CD8-positive, alpha-beta memory T cell (primary cell): ENCODE measurements at regions not wholly inside any gene's neighbourhood (a gene's known extent, or its start where the extent isn't known, plus 50 kb on each side); places are given as distances from the start of the nearest gene placed in this dataset.

ENCODE experiments used
- CTCF ChIA-PET: fragments of 350-600 bp; sonication (Branson Sonifier 250); formaldehyde crosslinking; loops from one replicate; lab custom pipeline; 2021; ENCODE audit warnings: antibody characterized with exemption; lab: Charles Lee
- POLR2A ChIA-PET: fragments of 350-600 bp; sonication (Branson Sonifier 250); formaldehyde crosslinking; loops from one replicate; lab custom pipeline; 2021; ENCODE audit warnings: antibody characterized with exemption; lab: Charles Lee
- DNase-seq, 5 donors: peaks; one replicate each; pipeline versions ENCODE4 v3.0.0 to v3.0.0-alpha.2; 2020 to 2022; ENCODE audit warnings: mixed read lengths in 1 of 5
- H3K27ac ChIP-seq: one replicate; pipeline ENCODE4 v1.7.0; 2013; ENCODE audit warnings: low read depth, mild to moderate bottlenecking, low read length, moderate library complexity
- H3K27me3 ChIP-seq: 2 replicates; pipeline ENCODE4 v1.7.0; 2013; ENCODE audit warnings: low read length, mild to moderate bottlenecking; ENCODE audit not compliant: insufficient read depth, poor library complexity, severe bottlenecking
- H3K36me3 ChIP-seq: 2 replicates; pipeline ENCODE4 v1.7.0; 2013; ENCODE audit warnings: mild to moderate bottlenecking, low read length, moderate library complexity; ENCODE audit not compliant: insufficient read depth
- H3K4me1 ChIP-seq: 2 replicates; pipeline ENCODE4 v1.7.0; 2013; ENCODE audit warnings: mild to moderate bottlenecking, low read length, moderate library complexity; ENCODE audit not compliant: insufficient read depth
- H3K4me3 ChIP-seq: 2 replicates; pipeline ENCODE4 v1.7.0; 2013; ENCODE audit warnings: mild to moderate bottlenecking, low read length
- H3K9me3 ChIP-seq: 2 replicates; pipeline ENCODE4 v1.7.0; 2013; ENCODE audit warnings: mild to moderate bottlenecking, low read length
- H3K27ac Mint-ChIP-seq, 8 donors: one replicate each; pipeline ENCODE4 v1.8.0; 2020 to 2021; ENCODE audit warnings: mixed read lengths in 8 of 8, mild to moderate bottlenecking in 6 of 8, inconsistent platforms in 3 of 8, moderate library complexity in 3 of 8
- H3K27me3 Mint-ChIP-seq, 2 donors: one replicate each; pipeline ENCODE4 v1.8.0; 2020 to 2021; ENCODE audit warnings: mixed read lengths in 2 of 2, mild to moderate bottlenecking in 1 of 2, moderate library complexity in 1 of 2
- H3K36me3 Mint-ChIP-seq, 3 donors: one replicate each; pipeline ENCODE4 v1.8.0; 2020 to 2021; ENCODE audit warnings: mixed read lengths in 3 of 3, inconsistent platforms in 1 of 3, mild to moderate bottlenecking in 1 of 3
- H3K4me1 Mint-ChIP-seq, 3 donors: one replicate each; pipeline ENCODE4 v1.8.0; 2020 to 2021; ENCODE audit warnings: mixed read lengths in 3 of 3, inconsistent platforms in 1 of 3, mild to moderate bottlenecking in 1 of 3
- H3K4me3 Mint-ChIP-seq, 7 donors: one replicate each; pipeline ENCODE4 v1.8.0; 2020 to 2021; ENCODE audit warnings: mixed read lengths in 7 of 7, mild to moderate bottlenecking in 6 of 7, moderate library complexity in 4 of 7, inconsistent platforms in 2 of 7
- H3K9me3 Mint-ChIP-seq, 5 donors: one replicate each; pipeline ENCODE4 v1.8.0; 2020 to 2022; ENCODE audit warnings: mixed read lengths in 5 of 5, mild to moderate bottlenecking in 3 of 5, moderate library complexity in 2 of 5, inconsistent platforms in 1 of 5

DNA sequence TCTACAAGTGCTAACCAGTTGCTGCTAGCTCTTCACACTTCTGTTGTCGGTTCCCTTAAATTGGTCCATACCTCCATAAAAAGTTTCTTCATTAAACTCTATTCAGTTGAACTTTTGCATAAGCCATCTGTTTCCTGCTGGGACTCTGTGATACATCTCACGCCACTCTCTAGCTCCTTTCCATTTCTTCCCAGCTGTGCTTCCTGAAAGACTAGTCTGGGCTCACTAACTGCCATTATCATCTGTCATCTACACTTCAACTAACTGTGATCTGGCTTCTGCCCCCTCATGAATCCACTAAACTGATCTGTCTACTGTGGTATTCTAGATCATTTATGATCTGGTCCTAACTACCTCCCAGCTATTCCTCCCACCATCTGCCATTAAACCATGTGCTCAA lies 78.3 kb downstream of the ELAPOR2 start:
- Mint-ChIP-seq H3K27ac (peak overlapping the region; percentile 1 to 98 (median 72)), H3K4me1 (peaks cover 31 to 49% (median 43%) of the 10 kb centered on the region in 3 donors), H3K4me3 (no peak overlapping the region), H3K9me3 (peaks cover 10 to 22% (median 18%) of the 10 kb centered on the region in 5 donors), H3K27me3 (peaks cover 1 to 4% of the 10 kb centered on the region in 2 donors), H3K36me3 (peaks cover 0 to 24% (median 2%) of the 10 kb centered on the region in 3 donors)
- H3K36me3 ChIP-seq: no peaks in the 10 kb centered on the region
- H3K27me3 ChIP-seq: no peaks in the 10 kb centered on the region
- no peaks in the 10 kb centered on the region for H3K9me3 ChIP-seq
- DNase-seq: no peak
- H3K4me1 ChIP-seq: peaks cover 25% of the 10 kb centered on the region
- CTCF ChIA-PET: interaction anchor here (0.8 to 1.1 kb wide), 2 partner anchors 14 to 179 kb away, joined by 3 to 4 read pairs; no protein-coding TSS in a partner anchor
- H3K4me3 ChIP-seq: no peak overlapping the region
- no peak overlapping the region for H3K27ac ChIP-seq
- POLR2A ChIA-PET: interaction anchor here (0.9 kb wide), 1 partner anchor 34 kb away, joined by 3 read pairs; no protein-coding TSS in a partner anchor

GRCh38 chr7:86980223-86980622 lies 79.2 kb downstream of the ELAPOR2 start:
- CTCF ChIA-PET: interaction anchor here (0.8 to 1.1 kb wide), 2 partner anchors 15 to 180 kb away, joined by 3 to 4 read pairs; no protein-coding TSS in a partner anchor
- peak overlapping the region; percentile 12 to 98 (median 88) for H3K27ac Mint-ChIP-seq

GRCh38 chr7:86978808-86979506 lies 80.5 kb downstream of the ELAPOR2 start:
- POLR2A ChIA-PET: interaction anchor here (0.9 kb wide), 1 partner anchor 10 kb away, joined by 3 read pairs; no protein-coding TSS in a partner anchor
- Histone ChIP-seq H3K27ac (no peak overlapping the region), H3K4me3 (no peak overlapping the region), H3K27me3 (no peaks in the 10 kb centered on the region), H3K9me3 (no peaks in the 10 kb centered on the region), H3K4me1 (peaks cover 25% of the 10 kb centered on the region), H3K36me3 (no peaks in the 10 kb centered on the region)
- peak in 2 of 5 donors; percentile 74 to 83 for DNase-seq
- peak overlapping the region; percentile 67 to 98 (median 92) for H3K27ac Mint-ChIP-seq
- peaks cover 0 to 5% (median 2%) of the 10 kb centered on the region in 5 donors for H3K9me3 Mint-ChIP-seq
- peak overlapping the region in 5 of 7 donors; percentile 4 to 55 (median 33) for H3K4me3 Mint-ChIP-seq
- peaks cover 0 to 6% (median 2%) of the 10 kb centered on the region in 3 donors for H3K36me3 Mint-ChIP-seq
- peaks cover 31 to 50% (median 43%) of the 10 kb centered on the region in 3 donors for H3K4me1 Mint-ChIP-seq
- peaks cover 1 to 3% of the 10 kb centered on the region in 2 donors for H3K27me3 Mint-ChIP-seq
- CTCF ChIA-PET: interaction anchor here (1.0 kb wide), 1 partner anchor 13 kb away, joined by 3 read pairs; no protein-coding TSS in a partner anchor

More at GRCh38 chr7:86980223-86980622, 79.2 kb downstream of the ELAPOR2 start:
- Mint-ChIP-seq H3K4me1 (peaks cover 31 to 50% (median 43%) of the 10 kb centered on the region in 3 donors), H3K27me3 (peaks cover 1 to 4% of the 10 kb centered on the region in 2 donors), H3K4me3 (peak overlapping the region in 1 of 7 donors; percentile 48), H3K36me3 (peaks cover 0 to 18% (median 2%) of the 10 kb centered on the region in 3 donors), H3K9me3 (peaks cover 8 to 17% (median 13%) of the 10 kb centered on the region in 5 donors)
- Histone ChIP-seq H3K9me3 (no peaks in the 10 kb centered on the region), H3K4me3 (no peak overlapping the region), H3K27me3 (no peaks in the 10 kb centered on the region), H3K36me3 (no peaks in the 10 kb centered on the region), H3K4me1 (peaks cover 25% of the 10 kb centered on the region), H3K27ac (no peak overlapping the region)
- no peak for DNase-seq
- POLR2A ChIA-PET: no interaction called here

DNA sequence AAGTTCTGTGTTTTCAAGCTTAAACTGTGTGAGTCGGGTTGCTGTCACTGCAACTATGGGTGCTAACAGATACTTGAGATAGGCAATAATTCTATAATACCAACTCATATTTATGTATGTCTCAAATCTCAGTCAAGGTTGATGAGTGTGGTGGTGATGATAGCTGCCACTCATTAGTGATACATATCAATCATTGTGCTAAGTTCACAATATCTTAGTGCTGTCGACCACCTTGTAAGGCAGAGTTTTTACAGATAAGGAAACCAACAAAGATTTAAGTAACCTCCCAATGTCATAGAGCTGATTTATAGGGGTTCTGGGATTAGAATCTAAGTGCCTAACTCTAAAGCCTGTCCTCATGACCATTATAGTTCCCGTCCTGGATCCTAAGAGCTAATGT lies 82.5 kb downstream of the ELAPOR2 start:
- Mint-ChIP-seq H3K4me1 (peaks cover 33 to 50% (median 44%) of the 10 kb centered on the region in 3 donors), H3K4me3 (no peak overlapping the region), H3K27me3 (peaks cover 0 to 3% of the 10 kb centered on the region in 2 donors), H3K36me3 (no peaks in the 10 kb centered on the region), H3K9me3 (no peaks in the 10 kb centered on the region), H3K27ac (peak overlapping the region in 7 of 8 donors; percentile 43 to 91 (median 76))
- no peak overlapping the region for H3K27ac ChIP-seq
- H3K36me3 ChIP-seq: no peaks in the 10 kb centered on the region
- H3K9me3 ChIP-seq: no peaks in the 10 kb centered on the region
- ChIA-PET CTCF (no interaction called here), POLR2A (no interaction called here)
- H3K4me3 ChIP-seq: no peak overlapping the region
- H3K27me3 ChIP-seq: no peaks in the 10 kb centered on the region
- peaks cover 25% of the 10 kb centered on the region for H3K4me1 ChIP-seq
- no peak for DNase-seq

DNA sequence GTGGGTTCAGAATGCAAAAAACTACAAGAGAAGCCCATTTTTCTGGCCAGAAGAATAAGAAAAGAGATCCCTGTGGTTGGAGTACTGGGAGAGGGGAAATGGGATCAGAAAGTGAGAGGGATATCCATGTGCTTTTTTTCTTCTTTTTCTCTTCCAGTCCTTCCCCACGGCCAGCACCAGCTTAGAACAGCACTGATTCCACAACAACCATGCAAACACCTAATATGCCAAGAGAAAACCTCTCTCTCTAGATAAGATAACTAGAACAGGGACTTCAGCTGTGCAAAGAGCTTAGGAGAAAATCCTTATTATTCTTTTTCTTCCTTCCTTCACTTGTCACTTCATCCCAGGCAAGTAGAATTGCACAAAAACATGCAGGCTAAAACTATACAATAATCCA lies 83.5 kb downstream of the ELAPOR2 start:
- Mint-ChIP-seq H3K27me3 (peaks cover 0 to 3% of the 10 kb centered on the region in 2 donors), H3K4me1 (peaks cover 28 to 43% (median 42%) of the 10 kb centered on the region in 3 donors), H3K9me3 (no peaks in the 10 kb centered on the region), H3K4me3 (no peak overlapping the region), H3K36me3 (no peaks in the 10 kb centered on the region), H3K27ac (peak overlapping the region in 7 of 8 donors; percentile 43 to 91 (median 76))
- Histone ChIP-seq H3K4me1 (peaks cover 24% of the 10 kb centered on the region), H3K4me3 (no peak overlapping the region), H3K27ac (no peak overlapping the region), H3K9me3 (no peaks in the 10 kb centered on the region), H3K36me3 (no peaks in the 10 kb centered on the region), H3K27me3 (no peaks in the 10 kb centered on the region)
- DNase-seq: no peak
- CTCF ChIA-PET: interaction anchor here (1.5 kb wide), 1 partner anchor 260 kb away, joined by 3 read pairs; no protein-coding TSS in a partner anchor
- POLR2A ChIA-PET: no interaction called here

GRCh38 chr7:86975449-86975848 lies 84.0 kb downstream of the ELAPOR2 start:
- ChIA-PET POLR2A (no interaction called here), CTCF (interaction anchor here (1.5 kb wide), 1 partner anchor 261 kb away, joined by 3 read pairs; no protein-coding TSS in a partner anchor)
- peaks cover 19% of the 10 kb centered on the region for H3K4me1 ChIP-seq
- H3K27me3 ChIP-seq: no peaks in the 10 kb centered on the region
- Mint-ChIP-seq H3K4me1 (peaks cover 23 to 38% (median 38%) of the 10 kb centered on the region in 3 donors), H3K9me3 (no peaks in the 10 kb centered on the region), H3K27me3 (peaks cover 0 to 3% of the 10 kb centered on the region in 2 donors), H3K4me3 (no peak overlapping the region), H3K36me3 (no peaks in the 10 kb centered on the region), H3K27ac (peak overlapping the region in 2 of 8 donors; percentile 74 to 91)
- no peaks in the 10 kb centered on the region for H3K36me3 ChIP-seq
- no peak overlapping the region for H3K27ac ChIP-seq
- H3K9me3 ChIP-seq: no peaks in the 10 kb centered on the region
- DNase-seq: no peak
- H3K4me3 ChIP-seq: no peak overlapping the region

DNA sequence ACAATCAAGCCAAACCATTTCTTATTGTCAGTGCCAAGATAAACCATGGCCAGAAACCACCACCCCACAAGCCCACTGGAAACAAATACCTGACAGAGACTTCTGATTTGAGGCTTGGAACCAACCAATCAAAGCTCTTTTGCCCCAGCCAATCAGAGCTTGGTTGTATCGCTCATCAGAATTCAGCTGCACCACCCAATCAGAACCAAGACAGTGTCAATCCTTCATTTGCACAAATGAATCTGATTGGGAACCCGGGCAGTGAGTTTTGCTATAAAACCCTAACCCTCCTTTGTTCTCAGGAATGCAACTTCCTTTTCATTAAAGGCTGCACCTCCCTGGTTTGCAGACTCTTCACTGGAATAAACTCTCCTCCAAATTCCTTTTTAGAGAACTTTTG lies 87.4 kb downstream of the ELAPOR2 start:
- Mint-ChIP-seq H3K9me3 (no peaks in the 10 kb centered on the region), H3K4me3 (no peak overlapping the region), H3K27me3 (peaks cover 0 to 3% of the 10 kb centered on the region in 2 donors), H3K36me3 (no peaks in the 10 kb centered on the region), H3K27ac (peak overlapping the region in 2 of 8 donors; percentile 5 to 66), H3K4me1 (peaks cover 2 to 11% (median 9%) of the 10 kb centered on the region in 3 donors)
- H3K4me3 ChIP-seq: no peak overlapping the region
- H3K9me3 ChIP-seq: no peaks in the 10 kb centered on the region
- no peaks in the 10 kb centered on the region for H3K27me3 ChIP-seq
- H3K27ac ChIP-seq: no peak overlapping the region
- H3K36me3 ChIP-seq: no peaks in the 10 kb centered on the region
- DNase-seq: no peak
- CTCF ChIA-PET: no interaction called here
- no peaks in the 10 kb centered on the region for H3K4me1 ChIP-seq
- POLR2A ChIA-PET: no interaction called here

GRCh38 chr7:86970986-86971385 lies 88.5 kb downstream of the ELAPOR2 start:
- Mint-ChIP-seq H3K36me3 (no peaks in the 10 kb centered on the region), H3K27me3 (peaks cover under 1 to 3% of the 10 kb centered on the region in 2 donors), H3K4me1 (peaks cover 0 to 4% (median 2%) of the 10 kb centered on the region in 3 donors), H3K27ac (no peak overlapping the region), H3K9me3 (no peaks in the 10 kb centered on the region), H3K4me3 (no peak overlapping the region)
- H3K27me3 ChIP-seq: no peaks in the 10 kb centered on the region
- peak in 1 of 5 donors; percentile 41 for DNase-seq
- H3K4me3 ChIP-seq: no peak overlapping the region
- CTCF ChIA-PET: no interaction called here
- H3K4me1 ChIP-seq: no peaks in the 10 kb centered on the region
- no peaks in the 10 kb centered on the region for H3K9me3 ChIP-seq
- no peaks in the 10 kb centered on the region for H3K36me3 ChIP-seq
- POLR2A ChIA-PET: no interaction called here
- H3K27ac ChIP-seq: no peak overlapping the region
